Peyer's patch (tissue), 4 donors: ENCODE measurements at regions not wholly inside any gene's neighbourhood (a gene's known extent, or its start where the extent isn't known, plus 50 kb on each side); places are given as distances from the start of the nearest gene placed in this dataset.

Experiments
- DNase-seq, 3 donors: peaks; one replicate each; pipeline ENCODE4 v3.0.0-alpha.2; 2017 to 2019
- H3K27ac ChIP-seq, 4 donors: fragments of 200-600 bp; sonication (generic); one replicate each; pipeline ENCODE4 v1.5.1; 2016 to 2019
- H3K27me3 ChIP-seq, 2 donors: fragments of 200-600 bp; sonication (generic); one replicate each; pipeline ENCODE4 v1.5.1; 2019
- H3K36me3 ChIP-seq, 3 donors: fragments of 200-600 bp; sonication (generic); one replicate each; pipeline ENCODE4 v1.5.1; 2016 to 2019
- H3K4me1 ChIP-seq, 4 donors: fragments of 200-600 bp; sonication (generic); one replicate each; pipeline ENCODE4 v1.5.1; 2016 to 2019
- H3K4me3 ChIP-seq, 4 donors: fragments of 200-600 bp; sonication (generic); 1 replicate in 3 of 4; 2 replicates in 1 of 4; pipeline ENCODE4 v1.5.1; 2016 to 2019; ENCODE audit warnings: mild to moderate bottlenecking in 1 of 4
- H3K9me3 ChIP-seq, 4 donors: fragments of 200-600 bp; sonication (generic); one replicate each; pipeline ENCODE4 v1.5.1; 2016 to 2019; ENCODE audit warnings: mild to moderate bottlenecking in 1 of 4
- POLR2A ChIP-seq, 2 donors: fragments of 450-650 bp; IDR thresholded peaks; one replicate each; pipeline ENCODE4 v1.5.1; 2017; ENCODE audit warnings: antibody characterized with exemption in 2 of 2, mild to moderate bottlenecking in 2 of 2, moderate library complexity in 2 of 2
- TF ChIP-seq, protein P1 (sequence below), 6 experiments: fragments of 450-650 bp in 4 of 6; fragments of 200-600 bp in 2 of 6; sonication (generic) in 1 of 6; IDR thresholded peaks; one replicate each; pipeline ENCODE4 v1.5.1; 2017 to 2019; ENCODE audit warnings: antibody characterized with exemption in 6 of 6, mild to moderate bottlenecking in 3 of 6, moderate library complexity in 1 of 6

DNA sequence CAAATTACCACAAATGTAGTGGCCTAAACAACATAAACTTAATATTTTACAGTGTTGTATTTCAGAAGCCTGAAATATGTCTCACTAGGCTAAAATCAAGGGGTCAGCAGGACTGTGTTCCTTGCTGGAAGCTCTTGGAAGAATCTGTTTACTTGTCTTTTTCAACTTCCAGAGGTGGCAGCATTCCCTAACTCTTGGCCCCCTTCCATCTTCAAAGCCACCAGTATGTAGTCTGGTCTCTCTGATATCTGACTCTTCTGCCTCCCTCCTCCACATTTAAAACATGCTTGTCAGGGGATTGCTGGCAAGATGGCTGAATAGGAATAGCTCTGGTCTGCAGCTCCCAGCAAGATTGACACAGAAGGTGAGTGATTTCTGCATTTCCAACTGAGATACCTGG, 567.5 kb downstream of the PLA2G4A start:
- no peak for DNase-seq

DNA sequence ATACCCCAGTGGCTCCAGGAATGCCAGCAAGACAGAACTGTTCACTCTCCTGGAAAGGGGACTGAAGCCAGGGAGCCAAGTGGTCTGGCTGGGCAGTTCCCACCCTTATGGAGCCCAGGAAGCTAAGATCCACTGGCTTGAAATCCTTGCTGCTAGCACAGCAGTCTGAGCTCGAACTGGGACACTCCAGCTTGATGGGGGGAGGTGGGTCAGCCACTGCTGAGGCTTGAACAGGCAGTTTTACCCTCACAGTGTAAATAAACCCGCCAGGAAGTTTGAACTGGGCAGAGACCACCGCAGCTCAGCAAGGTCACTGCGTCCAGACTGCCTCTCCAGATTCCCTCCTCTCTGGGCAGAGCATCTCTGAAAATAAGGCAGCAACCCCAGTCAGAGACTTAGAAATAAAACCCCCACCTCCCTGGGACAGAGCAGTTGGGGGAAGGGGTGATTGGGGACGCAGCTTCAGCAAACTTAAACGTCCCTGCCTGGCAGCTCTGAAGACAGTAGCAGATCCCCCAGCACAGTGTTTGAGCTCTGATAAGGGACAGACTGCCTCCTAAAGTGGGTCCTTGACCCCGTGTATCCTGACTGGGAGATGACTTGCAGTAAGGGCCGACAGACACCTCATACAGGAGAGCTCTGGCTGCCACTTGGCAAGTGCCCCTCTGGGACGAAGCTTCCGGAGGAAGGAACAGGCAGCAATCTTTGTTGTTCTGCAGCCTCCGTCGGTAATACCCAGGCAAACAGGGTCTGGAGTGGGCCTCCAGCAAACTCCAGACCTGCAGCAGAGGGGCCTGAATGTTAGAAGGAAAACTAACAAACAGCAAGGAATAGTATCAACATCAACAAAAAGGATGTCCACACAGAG, 568.4 kb downstream of the PLA2G4A start:
- TF ChIP-seq, protein P1, sequence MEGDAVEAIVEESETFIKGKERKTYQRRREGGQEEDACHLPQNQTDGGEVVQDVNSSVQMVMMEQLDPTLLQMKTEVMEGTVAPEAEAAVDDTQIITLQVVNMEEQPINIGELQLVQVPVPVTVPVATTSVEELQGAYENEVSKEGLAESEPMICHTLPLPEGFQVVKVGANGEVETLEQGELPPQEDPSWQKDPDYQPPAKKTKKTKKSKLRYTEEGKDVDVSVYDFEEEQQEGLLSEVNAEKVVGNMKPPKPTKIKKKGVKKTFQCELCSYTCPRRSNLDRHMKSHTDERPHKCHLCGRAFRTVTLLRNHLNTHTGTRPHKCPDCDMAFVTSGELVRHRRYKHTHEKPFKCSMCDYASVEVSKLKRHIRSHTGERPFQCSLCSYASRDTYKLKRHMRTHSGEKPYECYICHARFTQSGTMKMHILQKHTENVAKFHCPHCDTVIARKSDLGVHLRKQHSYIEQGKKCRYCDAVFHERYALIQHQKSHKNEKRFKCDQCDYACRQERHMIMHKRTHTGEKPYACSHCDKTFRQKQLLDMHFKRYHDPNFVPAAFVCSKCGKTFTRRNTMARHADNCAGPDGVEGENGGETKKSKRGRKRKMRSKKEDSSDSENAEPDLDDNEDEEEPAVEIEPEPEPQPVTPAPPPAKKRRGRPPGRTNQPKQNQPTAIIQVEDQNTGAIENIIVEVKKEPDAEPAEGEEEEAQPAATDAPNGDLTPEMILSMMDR (IDR thresholded peaks at IDR 0.05): no peak
- TF ChIP-seq POLR2A (IDR thresholded peaks at IDR 0.05): no peak
- no peaks in the 10 kb centered on the region for H3K4me1 ChIP-seq
- no peaks in the 10 kb centered on the region for H3K27me3 ChIP-seq
- DNase-seq: no peak
- H3K4me3 ChIP-seq: no peak overlapping the region
- H3K27ac ChIP-seq: no peak overlapping the region
- no peaks in the 10 kb centered on the region for H3K36me3 ChIP-seq
- H3K9me3 ChIP-seq: no peaks in the 10 kb centered on the region

More for the DNA sequence above, 567.5 kb downstream of the PLA2G4A start:
- H3K27me3 ChIP-seq: no peaks in the 10 kb centered on the region
- H3K27ac ChIP-seq: no peak overlapping the region
- H3K4me3 ChIP-seq: no peak overlapping the region
- no peak for TF ChIP-seq POLR2A (IDR thresholded peaks at IDR 0.05)
- TF ChIP-seq, protein P1 (IDR thresholded peaks at IDR 0.05): no peak
- no peaks in the 10 kb centered on the region for H3K9me3 ChIP-seq
- no peaks in the 10 kb centered on the region for H3K4me1 ChIP-seq
- H3K36me3 ChIP-seq: no peaks in the 10 kb centered on the region

DNA sequence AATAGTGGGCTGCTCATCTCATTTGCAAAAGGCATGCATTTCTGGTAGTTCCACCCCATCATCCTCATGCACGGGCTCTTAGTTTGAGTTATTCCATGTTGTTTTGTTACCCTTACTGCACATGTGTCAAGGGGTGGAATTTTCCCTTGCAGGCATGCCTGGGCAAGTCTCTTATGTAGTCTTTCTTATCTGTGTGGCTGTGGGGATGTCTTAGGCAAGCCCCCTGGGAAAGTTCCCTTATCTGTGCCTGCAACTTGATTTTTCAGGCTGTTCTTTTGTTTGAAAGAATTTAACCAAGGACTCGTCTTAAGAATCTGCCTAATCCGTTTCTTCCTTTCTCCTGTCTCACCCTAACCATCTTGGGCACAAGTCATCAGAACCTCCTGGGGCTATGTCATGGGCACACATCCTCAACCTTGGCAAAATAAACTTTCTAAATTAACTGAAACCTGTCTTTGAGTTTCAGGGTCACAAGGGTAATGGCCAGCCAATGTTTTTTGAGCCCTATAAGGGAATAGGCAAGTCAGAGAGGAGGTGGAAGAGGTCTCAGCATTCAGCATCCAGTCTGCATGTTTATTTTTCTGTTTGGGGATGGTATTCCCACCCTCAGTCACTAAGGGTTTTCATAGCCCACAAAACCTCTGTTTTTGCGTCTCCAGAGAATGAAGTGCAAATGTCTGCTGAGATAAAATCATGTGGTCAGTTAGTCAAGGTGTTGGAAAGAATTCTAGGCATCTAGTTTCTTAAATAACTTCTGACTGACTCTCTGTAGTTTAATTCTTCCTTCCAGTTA, 579.7 kb downstream of the PLA2G4A start:
- Histone ChIP-seq H3K36me3 (no peaks in the 10 kb centered on the region), H3K27me3 (no peaks in the 10 kb centered on the region), H3K27ac (no peak overlapping the region), H3K4me3 (no peak overlapping the region), H3K9me3 (no peaks in the 10 kb centered on the region), H3K4me1 (no peaks in the 10 kb centered on the region)
- DNase-seq: no peak
- TF ChIP-seq, protein P1 (IDR thresholded peaks at IDR 0.05): no peak

DNA sequence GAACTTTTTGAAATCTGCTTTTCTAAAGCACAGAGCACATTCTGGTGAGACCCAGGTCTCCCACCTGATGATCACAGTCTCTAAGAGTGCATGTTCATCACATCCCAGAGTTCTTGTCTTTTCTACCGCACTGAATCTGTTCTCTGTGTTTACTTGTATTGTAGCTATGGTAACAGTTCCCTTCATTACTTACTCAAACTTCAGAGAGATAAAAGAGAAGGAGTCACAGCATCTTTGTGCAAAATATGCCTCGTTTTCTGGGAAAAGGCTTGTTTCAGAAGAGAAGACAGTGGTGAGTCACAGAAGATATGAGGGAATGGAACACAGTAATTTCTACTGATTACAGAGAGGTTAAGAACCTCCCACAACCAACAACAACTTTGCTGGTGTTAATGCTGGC, 580.6 kb downstream of the PLA2G4A start:
- Histone ChIP-seq H3K36me3 (no peaks in the 10 kb centered on the region), H3K27me3 (no peaks in the 10 kb centered on the region), H3K9me3 (no peaks in the 10 kb centered on the region), H3K4me1 (no peaks in the 10 kb centered on the region), H3K27ac (no peak overlapping the region), H3K4me3 (no peak overlapping the region)
- TF ChIP-seq POLR2A (IDR thresholded peaks at IDR 0.05): no peak
- TF ChIP-seq, protein P1 (IDR thresholded peaks at IDR 0.05): no peak
- DNase-seq: no peak

DNA sequence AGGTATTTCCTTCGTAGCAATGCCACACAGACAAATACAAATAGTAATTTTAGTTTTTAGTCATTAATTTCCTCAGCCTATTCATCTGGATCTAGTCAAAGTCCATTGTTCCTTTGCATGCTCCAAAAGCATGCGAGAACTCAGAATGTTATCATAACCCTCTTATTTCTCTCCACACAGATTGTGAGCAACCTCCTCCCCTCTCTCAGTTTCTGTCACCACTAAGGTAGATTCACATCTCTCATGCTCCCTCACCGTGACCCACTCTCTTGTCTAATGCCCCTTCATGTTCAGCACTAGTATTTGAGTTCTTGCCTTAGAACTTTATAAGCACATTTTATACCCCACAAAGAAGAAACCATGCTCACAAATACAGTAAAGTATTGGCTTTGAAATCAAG, 582.4 kb downstream of the PLA2G4A start:
- no peak for TF ChIP-seq POLR2A (IDR thresholded peaks at IDR 0.05)
- TF ChIP-seq, protein P1 (IDR thresholded peaks at IDR 0.05): no peak
- Histone ChIP-seq H3K4me3 (no peak overlapping the region), H3K9me3 (no peaks in the 10 kb centered on the region), H3K36me3 (no peaks in the 10 kb centered on the region), H3K27me3 (no peaks in the 10 kb centered on the region), H3K4me1 (no peaks in the 10 kb centered on the region), H3K27ac (no peak overlapping the region)
- no peak for DNase-seq
